K562 (cell line): ENCODE measurements at regions not wholly inside any gene's neighbourhood (a gene's known extent, or its start where the extent isn't known, plus 50 kb on each side); places are given as distances from the start of the nearest gene placed in this dataset.
A peak's percentile ranks its signal among the peaks of the same experiment; 100 is the strongest.

Experiments used
- ATAC-seq: fragments of 200-7000 bp; cut with Tn5 transposase; 3 replicates; pipeline ENCODE4 v1.9.1; 2020; ENCODE audit warnings: moderate library complexity
- BruUV-seq: library from RNA; stranded (reverse); fragments of 400-500 nt; replicated peaks from 2 replicates; lab custom pipeline; 2021; lab: Mats Ljungman, UMichigan
- CTCF ChIA-PET: fragments of 300-600 bp; formaldehyde crosslinking; extraction: SDS; loops from one replicate; lab custom pipeline; 2021; ENCODE audit warnings: low intra/inter-chr PET ratio; lab: Yijun Ruan, JAX
- POLR2A ChIA-PET: fragments of 300-600, 350-650 bp; sonication (Branson Sonifier 250); formaldehyde crosslinking; extraction: SDS; loops from one replicate; lab custom pipeline; 2021; ENCODE audit warnings: antibody characterized with exemption, inconsistent platforms; lab: Yijun Ruan, JAX
- DNase-seq, 4 experiments: peaks; one replicate each; pipeline versions ENCODE4 v3.0.0 to v3.0.0-alpha.2; 2011 to 2018; ENCODE audit warnings: low spot score in 3 of 4, mixed read lengths in 3 of 4; ENCODE audit errors: extremely low read depth in 1 of 4
- FAIRE-seq: peaks from 2 replicates; lab custom pipeline; 2011; peaks lifted over from hg19 to GRCh38; lab: Jason Lieb, UNC
- H2AFZ ChIP-seq: 2 replicates; pipeline ENCODE4 v1.6.0; 2011; ENCODE audit warnings: low read depth, low read length, control low read depth, inconsistent platforms
- H3K27ac ChIP-seq: fragments of 200-600 bp; 3 replicates; pipeline ENCODE4 v1.8.0; 2011; ENCODE audit warnings: low read depth, mild to moderate bottlenecking, control low read depth, inconsistent platforms, low read length, moderate library complexity, mixed read lengths; ENCODE audit errors: extremely low read depth
- H3K27me3 ChIP-seq, 2 experiments: fragments of 300-600 bp in 1 of 2; 2 replicates in 1 of 2; 3 replicates in 1 of 2; pipeline versions ENCODE4 v1.6.0 to v1.8.0; 2011; ENCODE audit warnings: inconsistent platforms in 2 of 2, low read length in 2 of 2, mild to moderate bottlenecking in 1 of 2, mixed read lengths in 1 of 2, moderate library complexity in 1 of 2; ENCODE audit not compliant: control insufficient read depth in 2 of 2, insufficient read depth in 2 of 2
- H3K36me3 ChIP-seq: fragments of 300-600 bp; 3 replicates; pipeline ENCODE4 v1.8.0; 2011; ENCODE audit warnings: mild to moderate bottlenecking, low read length, inconsistent platforms; ENCODE audit not compliant: control insufficient read depth, insufficient read depth
- H3K4me1 ChIP-seq, 2 experiments: fragments of 200-600 bp in 1 of 2; replicated peaks in 1 of 2; 2 replicates in 1 of 2; 3 replicates in 1 of 2; pipeline versions ENCODE4 v1.5.1 to v1.8.0; 2011; ENCODE audit warnings: inconsistent platforms in 2 of 2, low read length in 2 of 2, mild to moderate bottlenecking in 1 of 2, mixed read lengths in 1 of 2, moderate library complexity in 1 of 2; ENCODE audit not compliant: control insufficient read depth in 2 of 2, insufficient read depth in 2 of 2
- H3K4me2 ChIP-seq: 2 replicates; pipeline ENCODE4 v1.6.1; 2011; ENCODE audit warnings: low read length, control low read depth, inconsistent platforms, mixed read lengths; ENCODE audit not compliant: insufficient read depth
- H3K4me3 ChIP-seq: fragments of 200-600 bp; sonication (generic), shearing (Covaris generic); 2 replicates; pipeline ENCODE4 v1.5.1; 2016; ENCODE audit warnings: control low read depth, inconsistent platforms
- H3K79me2 ChIP-seq: fragments of 200-600 bp; 3 replicates; pipeline ENCODE4 v1.8.0; 2011; ENCODE audit warnings: low read length, inconsistent platforms; ENCODE audit not compliant: control insufficient read depth, insufficient read depth
- H3K9ac ChIP-seq, 2 experiments: 2 replicates each; pipeline versions ENCODE4 v1.6.0 to v1.6.1; 2011; ENCODE audit warnings: low read depth in 2 of 2, low read length in 2 of 2, control low read depth in 1 of 2, inconsistent platforms in 1 of 2, mild to moderate bottlenecking in 1 of 2, mixed read lengths in 1 of 2; ENCODE audit not compliant: insufficient read depth in 1 of 2
- H3K9me1 ChIP-seq: one replicate; pipeline ENCODE4 v1.6.0; 2011; ENCODE audit warnings: inconsistent platforms, mild to moderate bottlenecking, low read length, moderate library complexity; ENCODE audit not compliant: control insufficient read depth, insufficient read depth
- H3K9me3 ChIP-seq: replicated peaks from 2 replicates; pipeline ENCODE4 v1.5.1; 2011; ENCODE audit warnings: low read depth, low read length, inconsistent platforms; ENCODE audit not compliant: control insufficient read depth, insufficient read depth
- H4K20me1 ChIP-seq: replicated peaks from 2 replicates; pipeline ENCODE4 v1.6.1; 2011; ENCODE audit warnings: low read length, inconsistent platforms, mixed read lengths; ENCODE audit not compliant: control insufficient read depth, insufficient read depth
- ELF1 ChIP-seq: fragments of 200-800 bp; sonication (Bioruptor generic); IDR thresholded peaks from 2 replicates; pipeline ENCODE4 v1.6.1; 2016; ENCODE audit warnings: missing genetic modification characterization, missing compliant biosample characterization
- FOSL1 ChIP-seq: fragments of 200-800 bp; sonication (Bioruptor generic); conservative IDR thresholded peaks from 2 replicates; pipeline ENCODE4 v1.6.1; 2016; ENCODE audit warnings: missing genetic modification characterization, missing compliant biosample characterization
- GTF2F1 ChIP-seq: IDR thresholded peaks from 2 replicates; pipeline ENCODE4 v1.6.1; 2011; ENCODE audit warnings: low read depth, low read length, improper control_type of control experiment
- KAT8 ChIP-seq: fragments of 450-650 bp; IDR thresholded peaks from 2 replicates; pipeline ENCODE4 v1.6.1; 2016; ENCODE audit warnings: low read depth, mild to moderate bottlenecking
- ZBTB43 ChIP-seq: sonication (generic); formaldehyde crosslinking; IDR thresholded peaks from 2 replicates; pipeline ENCODE4 v1.8.0; 2023; ENCODE audit warnings: mild to moderate bottlenecking, missing genetic modification reagents
- ZNF696 ChIP-seq: fragments of 250-450 bp; sonication (Bioruptor Pico); conservative IDR thresholded peaks from 2 replicates; pipeline ENCODE4 v1.4.0; 2020; ENCODE audit warnings: mild to moderate bottlenecking, moderate library complexity
- WGBS: fragments of 100-300 bp; shearing (Covaris generic); methylation state at CpG from one replicate; pipeline ENCODE4 v1.1.6; 2016; ENCODE audit warnings: low coverage, mixed read lengths; ENCODE audit not compliant: insufficient coverage; ENCODE audit errors: missing lambda C conversion rate; 5-methylcytosine and 5-hydroxymethylcytosine counted together
- in situ Hi-C: fragments of 300-500 bp; cut with MboI; formaldehyde crosslinking; loops from 4 replicates; pipeline ENCODE4 v1.15.0; 2018; ENCODE audit warnings: inconsistent platforms, mixed read lengths
- intact Hi-C: fragments of 100-400 bp; cut with micrococcal nuclease; formaldehyde crosslinking; loops from 2 replicates; pipeline ENCODE4 v1.14.2; 2022
- TF ChIP-seq, protein P1 (sequence below): fragments of 250-450 bp; sonication (Bioruptor Pico); IDR thresholded peaks from 2 replicates; pipeline ENCODE4 v1.5.0; 2022; ENCODE audit warnings: mild to moderate bottlenecking
- TF ChIP-seq, protein P2 (sequence below): fragments of 250-450 bp; sonication (Bioruptor Pico); IDR thresholded peaks from 2 replicates; pipeline ENCODE4 v1.4.0; 2020; ENCODE audit warnings: mild to moderate bottlenecking, moderate library complexity

DNA sequence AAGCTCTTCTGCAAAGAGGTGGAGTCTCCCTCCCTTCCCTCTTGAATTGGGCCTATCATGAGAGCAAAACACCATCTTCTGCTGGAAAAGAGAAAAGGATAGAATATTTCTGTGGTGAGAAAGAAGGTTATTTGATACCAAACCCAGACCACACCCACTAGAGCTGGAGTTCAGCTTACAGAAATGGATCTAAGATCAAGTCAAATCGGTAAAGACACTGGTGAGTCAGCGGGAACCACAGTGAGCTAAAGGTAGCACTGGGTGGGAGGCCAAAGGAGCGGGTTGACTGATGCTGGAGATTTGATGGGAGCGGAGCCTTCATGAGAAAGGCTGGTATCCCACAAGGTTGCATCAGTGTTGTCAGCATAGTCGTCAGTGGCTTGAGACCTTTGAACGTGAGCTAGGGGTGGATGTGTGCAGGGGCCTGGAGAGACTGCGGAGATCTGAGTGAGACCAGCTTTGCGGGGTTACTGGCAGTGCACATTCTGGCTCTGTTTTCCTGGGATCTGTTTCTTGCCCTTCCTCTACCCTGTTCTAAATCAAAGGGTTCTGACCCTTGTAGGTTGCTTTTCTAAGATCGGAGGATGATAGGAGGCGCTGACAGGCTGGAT is 106.4 kb upstream of the SCOC start:
- no TSS peak for BruUV-seq

GRCh38 chr4:140260227-140260626 is 106.2 kb upstream of the MAML3 start:
- 1% methylated on average over 5 of the region's 5 CpGs for WGBS
- Histone ChIP-seq H3K36me3 (no peaks in the 10 kb centered on the region), H3K9me1 (no peaks in the 10 kb centered on the region), H3K4me3 (no peak overlapping the region), H3K4me2 (no peak overlapping the region), H3K27ac (no peak overlapping the region), H3K9me3 (no peaks in the 10 kb centered on the region), H3K9ac (no peak overlapping the region), H3K27me3 (peaks cover 0 to 20% of the 10 kb centered on the region in 2 experiments; a peak in 4 of 5 replicates), H3K79me2 (no peaks in the 10 kb centered on the region), H2AFZ (no peak overlapping the region), H4K20me1 (no peaks in the 10 kb centered on the region; the same call in 1 of the 2 replicates), H3K4me1 (no peaks in the 10 kb centered on the region)
- in situ Hi-C loops (no loop called here), intact Hi-C loops (no loop called here)
- CTCF ChIA-PET: no interaction called here
- DNase-seq: no peak
- BruUV-seq: no TSS peak
- no peak for ATAC-seq
- FAIRE-seq: no peak
- POLR2A ChIA-PET: no interaction called here
- TF ChIP-seq, protein P1, sequence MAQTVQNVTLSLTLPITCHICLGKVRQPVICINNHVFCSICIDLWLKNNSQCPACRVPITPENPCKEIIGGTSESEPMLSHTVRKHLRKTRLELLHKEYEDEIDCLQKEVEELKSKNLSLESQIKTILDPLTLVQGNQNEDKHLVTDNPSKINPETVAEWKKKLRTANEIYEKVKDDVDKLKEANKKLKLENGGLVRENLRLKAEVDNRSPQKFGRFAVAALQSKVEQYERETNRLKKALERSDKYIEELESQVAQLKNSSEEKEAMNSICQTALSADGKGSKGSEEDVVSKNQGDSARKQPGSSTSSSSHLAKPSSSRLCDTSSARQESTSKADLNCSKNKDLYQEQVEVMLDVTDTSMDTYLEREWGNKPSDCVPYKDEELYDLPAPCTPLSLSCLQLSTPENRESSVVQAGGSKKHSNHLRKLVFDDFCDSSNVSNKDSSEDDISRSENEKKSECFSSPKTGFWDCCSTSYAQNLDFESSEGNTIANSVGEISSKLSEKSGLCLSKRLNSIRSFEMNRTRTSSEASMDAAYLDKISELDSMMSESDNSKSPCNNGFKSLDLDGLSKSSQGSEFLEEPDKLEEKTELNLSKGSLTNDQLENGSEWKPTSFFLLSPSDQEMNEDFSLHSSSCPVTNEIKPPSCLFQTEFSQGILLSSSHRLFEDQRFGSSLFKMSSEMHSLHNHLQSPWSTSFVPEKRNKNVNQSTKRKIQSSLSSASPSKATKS (CRISPR knock-in tag): no peak
- TF ChIP-seq FOSL1 (tag): peak; percentile 78
- TF ChIP-seq KAT8: no peak
- TF ChIP-seq, protein P2, sequence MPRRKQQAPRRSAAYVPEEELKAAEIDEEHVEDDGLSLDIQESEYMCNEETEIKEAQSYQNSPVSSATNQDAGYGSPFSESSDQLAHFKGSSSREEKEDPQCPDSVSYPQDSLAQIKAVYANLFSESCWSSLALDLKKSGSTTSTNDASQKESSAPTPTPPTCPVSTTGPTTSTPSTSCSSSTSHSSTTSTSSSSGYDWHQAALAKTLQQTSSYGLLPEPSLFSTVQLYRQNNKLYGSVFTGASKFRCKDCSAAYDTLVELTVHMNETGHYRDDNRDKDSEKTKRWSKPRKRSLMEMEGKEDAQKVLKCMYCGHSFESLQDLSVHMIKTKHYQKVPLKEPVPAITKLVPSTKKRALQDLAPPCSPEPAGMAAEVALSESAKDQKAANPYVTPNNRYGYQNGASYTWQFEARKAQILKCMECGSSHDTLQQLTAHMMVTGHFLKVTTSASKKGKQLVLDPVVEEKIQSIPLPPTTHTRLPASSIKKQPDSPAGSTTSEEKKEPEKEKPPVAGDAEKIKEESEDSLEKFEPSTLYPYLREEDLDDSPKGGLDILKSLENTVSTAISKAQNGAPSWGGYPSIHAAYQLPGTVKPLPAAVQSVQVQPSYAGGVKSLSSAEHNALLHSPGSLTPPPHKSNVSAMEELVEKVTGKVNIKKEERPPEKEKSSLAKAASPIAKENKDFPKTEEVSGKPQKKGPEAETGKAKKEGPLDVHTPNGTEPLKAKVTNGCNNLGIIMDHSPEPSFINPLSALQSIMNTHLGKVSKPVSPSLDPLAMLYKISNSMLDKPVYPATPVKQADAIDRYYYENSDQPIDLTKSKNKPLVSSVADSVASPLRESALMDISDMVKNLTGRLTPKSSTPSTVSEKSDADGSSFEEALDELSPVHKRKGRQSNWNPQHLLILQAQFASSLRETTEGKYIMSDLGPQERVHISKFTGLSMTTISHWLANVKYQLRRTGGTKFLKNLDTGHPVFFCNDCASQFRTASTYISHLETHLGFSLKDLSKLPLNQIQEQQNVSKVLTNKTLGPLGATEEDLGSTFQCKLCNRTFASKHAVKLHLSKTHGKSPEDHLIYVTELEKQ (CRISPR knock-in tag): no peak
- no peak for TF ChIP-seq GTF2F1

More for the DNA sequence above, 106.4 kb upstream of the SCOC start:
- Histone ChIP-seq H3K79me2 (no peaks in the 10 kb centered on the region), H3K36me3 (no peaks in the 10 kb centered on the region), H3K4me1 (no peaks in the 10 kb centered on the region), H3K9ac (no peak overlapping the region), H3K4me3 (no peak overlapping the region), H3K9me3 (no peaks in the 10 kb centered on the region), H4K20me1 (no peaks in the 10 kb centered on the region; the same call in 1 of the 2 replicates), H3K9me1 (no peaks in the 10 kb centered on the region), H3K27ac (no peak overlapping the region), H3K27me3 (peaks cover 9 to 29% of the 10 kb centered on the region in 2 experiments), H3K4me2 (no peak overlapping the region), H2AFZ (no peak overlapping the region)
- ChIA-PET CTCF (no interaction called here), POLR2A (interaction anchor here (0.5 to 1.2 kb wide), 2 partner anchors 32 to 472 kb away, joined by 3 read pairs; no protein-coding TSS in a partner anchor)
- no peak for FAIRE-seq
- DNase-seq: no peak
- WGBS: 2% methylated on average over 9 of the region's 10 CpGs
- in situ Hi-C loops (no loop called here), intact Hi-C loops (no loop called here)
- ATAC-seq: no peak
- TF ChIP-seq ZBTB43 (CRISPR knock-in tag): no peak
- no peak for TF ChIP-seq ZNF696 (CRISPR knock-in tag)
- no peak for TF ChIP-seq ELF1 (tag)
